MG63 (cell line): ENCODE measurements at regions not wholly inside any gene's neighbourhood (a gene's known extent, or its start where the extent isn't known, plus 50 kb on each side); places are given as distances from the start of the nearest gene placed in this dataset.

Source experiments
- DNase-seq: peaks from one replicate; pipeline ENCODE4 v3.0.0-alpha.2; 2020
- H3K27me3 ChIP-seq: fragments of 250-450 bp; sonication (Bioruptor Pico); 2 replicates; pipeline ENCODE4 v1.5.1; 2020; ENCODE audit warnings: mild to moderate bottlenecking, moderate library complexity
- H3K36me3 ChIP-seq: fragments of 250-450 bp; sonication (Bioruptor Pico); 2 replicates; pipeline ENCODE4 v1.5.1; 2020; ENCODE audit warnings: mild to moderate bottlenecking, moderate library complexity
- H3K4me3 ChIP-seq: fragments of 250-450 bp; sonication (Bioruptor Pico); 2 replicates; pipeline ENCODE4 v1.5.1; 2020; ENCODE audit warnings: mild to moderate bottlenecking, moderate library complexity
- H3K9me3 ChIP-seq: fragments of 250-450 bp; sonication (Bioruptor Pico); 2 replicates; pipeline ENCODE4 v1.5.1; 2020; ENCODE audit warnings: mild to moderate bottlenecking, moderate library complexity

DNA sequence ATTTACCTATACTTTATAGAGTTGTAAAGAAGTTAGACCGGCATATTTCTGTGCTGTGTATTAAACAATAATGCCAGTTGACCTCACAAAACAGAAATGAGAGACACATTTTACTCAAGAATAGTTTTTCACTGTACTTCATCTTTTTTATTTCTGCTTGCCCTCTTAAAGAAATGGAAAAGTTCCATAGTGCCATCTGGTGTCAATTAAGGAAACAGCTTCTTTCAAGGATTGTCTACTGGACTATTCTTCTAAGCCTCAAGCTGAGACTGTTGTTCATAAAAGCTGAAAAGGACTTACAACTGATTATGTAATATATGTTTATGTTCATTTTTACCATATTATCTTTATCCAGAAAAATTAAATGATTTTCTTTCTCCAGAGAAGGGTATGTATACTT, 1523.7 kb downstream of the ARAP2 start:
- H3K27me3 ChIP-seq, result no peaks in the 10 kb centered on the region
- H3K36me3 ChIP-seq, result no peaks in the 10 kb centered on the region
- H3K4me3 ChIP-seq, result no peak overlapping the region
- no peaks in the 10 kb centered on the region for H3K9me3 ChIP-seq
- no peak for DNase-seq

DNA sequence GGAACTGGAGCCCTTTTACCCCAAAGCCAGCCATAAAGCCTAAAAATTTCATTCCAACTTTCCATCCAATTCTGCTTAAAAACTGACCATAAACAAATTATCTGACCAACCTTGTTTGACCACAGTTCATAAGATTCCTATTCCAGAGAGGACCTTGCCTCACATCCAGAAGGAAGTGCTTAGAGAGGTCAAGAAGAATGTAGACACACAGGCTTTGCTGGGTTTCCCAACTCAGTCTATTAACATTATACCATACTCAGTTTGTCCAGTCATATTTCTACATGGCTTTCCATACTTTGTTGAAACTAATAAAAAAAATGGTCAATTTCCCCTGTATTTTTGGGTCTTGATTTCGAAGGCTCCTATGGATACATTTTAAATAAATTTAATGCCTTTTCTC, 1522.5 kb downstream of the ARAP2 start:
- Histone ChIP-seq H3K36me3 (no peaks in the 10 kb centered on the region), H3K9me3 (no peaks in the 10 kb centered on the region), H3K27me3 (no peaks in the 10 kb centered on the region), H3K4me3 (no peak overlapping the region)
- DNase-seq, result no peak

DNA sequence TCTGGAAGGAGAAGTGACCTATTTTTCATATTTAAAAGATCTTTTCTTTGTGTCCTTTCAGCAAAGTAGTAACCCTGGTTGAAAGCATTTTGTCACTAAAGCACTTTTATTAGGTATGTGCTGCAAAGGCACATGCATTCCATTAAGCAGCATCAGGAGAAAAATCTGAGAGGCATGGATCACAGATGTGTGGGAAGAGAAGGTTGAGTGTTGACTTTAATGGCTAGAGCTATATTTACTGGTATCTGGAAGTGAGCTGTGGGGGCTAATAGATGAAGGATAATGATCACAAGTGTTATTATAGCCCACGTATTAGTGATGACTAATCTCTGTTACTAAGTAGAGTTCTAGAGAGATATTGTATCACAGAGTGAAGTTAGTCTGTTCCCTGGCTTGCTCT, 1520.7 kb downstream of the ARAP2 start:
- Histone ChIP-seq H3K36me3 (no peaks in the 10 kb centered on the region), H3K9me3 (no peaks in the 10 kb centered on the region), H3K27me3 (no peaks in the 10 kb centered on the region), H3K4me3 (no peak overlapping the region)
- no peak for DNase-seq

GRCh38 chr4:34724491-34724890, 1519.8 kb downstream of the ARAP2 start:
- H3K27me3 ChIP-seq, result no peaks in the 10 kb centered on the region
- no peaks in the 10 kb centered on the region for H3K9me3 ChIP-seq
- no peaks in the 10 kb centered on the region for H3K36me3 ChIP-seq
- DNase-seq, result no peak
- no peak overlapping the region for H3K4me3 ChIP-seq

DNA sequence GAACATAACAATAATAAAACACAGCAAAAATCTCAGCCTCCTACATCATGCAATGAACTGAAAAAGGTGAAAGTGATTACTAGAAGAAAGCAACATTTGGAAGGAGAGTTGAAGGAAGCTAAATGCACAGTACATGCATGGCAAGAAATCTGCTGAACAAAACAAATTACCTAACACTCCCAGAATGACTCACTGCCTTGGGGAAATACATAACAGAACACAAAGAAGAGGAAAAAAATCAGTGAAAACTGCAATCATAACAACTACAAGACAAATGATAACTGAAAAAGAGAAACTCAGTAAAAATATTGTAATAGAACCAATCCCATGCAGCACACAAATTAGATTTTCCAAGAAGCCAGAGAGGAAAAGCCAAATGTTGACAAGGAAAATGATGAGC, 1513.2 kb downstream of the ARAP2 start:
- no peak overlapping the region for H3K4me3 ChIP-seq
- H3K9me3 ChIP-seq, result no peaks in the 10 kb centered on the region
- DNase-seq, result no peak
- H3K27me3 ChIP-seq, result no peaks in the 10 kb centered on the region
- H3K36me3 ChIP-seq, result no peaks in the 10 kb centered on the region

DNA sequence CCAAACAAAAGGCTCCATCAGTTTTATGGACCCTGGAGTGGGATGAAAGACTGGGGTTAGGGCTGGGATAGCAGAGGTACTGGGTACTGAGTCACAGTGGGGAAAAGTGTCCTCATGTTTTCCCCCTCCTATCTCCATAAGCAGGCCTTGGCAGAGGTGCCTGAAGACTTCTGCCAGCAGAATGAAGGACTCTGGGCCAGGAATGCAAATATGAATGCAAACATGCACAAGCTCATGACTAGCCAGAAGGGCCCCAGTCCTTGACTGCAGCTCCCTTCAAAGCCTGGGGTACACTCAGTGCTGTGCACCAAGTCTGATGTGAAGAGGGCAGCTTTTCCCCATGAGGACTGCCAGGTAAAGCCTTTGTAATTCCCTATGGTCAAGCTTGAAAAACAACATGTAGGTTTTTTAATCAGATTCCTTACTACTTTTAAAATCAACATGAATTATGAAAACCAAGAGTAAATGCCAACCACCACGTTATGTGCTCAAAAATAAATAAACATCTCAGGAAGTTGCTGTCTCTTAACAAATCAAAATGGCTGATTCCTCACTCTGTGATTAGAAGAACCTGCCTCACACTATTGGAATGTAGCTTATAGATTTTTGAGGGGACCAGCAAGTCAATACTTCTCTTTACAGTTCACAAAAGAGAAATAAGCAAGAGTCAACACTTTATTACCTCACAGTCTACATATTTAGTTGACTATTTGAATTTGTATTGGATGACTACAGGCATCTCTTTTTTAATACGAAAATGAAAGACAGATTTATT, 1512.0 kb downstream of the ARAP2 start:
- Histone ChIP-seq H3K36me3 (no peaks in the 10 kb centered on the region), H3K9me3 (no peaks in the 10 kb centered on the region), H3K4me3 (no peak overlapping the region), H3K27me3 (no peaks in the 10 kb centered on the region)
- peak; percentile 52 for DNase-seq

- Histone ChIP-seq H3K27me3 (no peaks in the 10 kb centered on the region), H3K4me3 (no peak overlapping the region), H3K36me3 (no peaks in the 10 kb centered on the region), H3K9me3 (no peaks in the 10 kb centered on the region)
- peak; percentile 42 for DNase-seq
These were observed 1511.0 kb downstream of the ARAP2 start for GRCh38 chr4:34733185-34733941.

DNA sequence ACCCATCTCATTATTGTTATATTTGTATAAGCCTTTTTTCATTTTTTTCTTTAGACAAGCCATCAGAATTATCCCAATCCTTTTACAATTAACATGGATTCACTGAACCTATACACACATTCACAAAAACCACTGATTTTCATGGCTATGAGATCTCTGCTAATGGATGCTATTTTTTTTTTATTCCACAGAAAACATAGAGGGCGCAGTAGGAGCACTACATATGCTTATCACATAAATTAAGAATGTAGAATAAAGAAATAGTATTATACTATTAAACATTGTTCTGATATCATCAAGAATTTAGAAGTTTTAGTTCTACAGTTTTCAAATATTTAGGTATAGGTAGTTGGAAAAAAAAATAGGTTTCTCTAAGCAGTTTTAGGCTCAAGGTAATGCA, 1477.4 kb downstream of the ARAP2 start:
- Histone ChIP-seq H3K4me3 (no peak overlapping the region), H3K9me3 (no peaks in the 10 kb centered on the region), H3K27me3 (no peaks in the 10 kb centered on the region), H3K36me3 (no peaks in the 10 kb centered on the region)
- no peak for DNase-seq

- no peak overlapping the region for H3K4me3 ChIP-seq
- no peaks in the 10 kb centered on the region for H3K27me3 ChIP-seq
- H3K9me3 ChIP-seq, result no peaks in the 10 kb centered on the region
- no peak for DNase-seq
- no peaks in the 10 kb centered on the region for H3K36me3 ChIP-seq
These were observed 1476.9 kb downstream of the ARAP2 start for GRCh38 chr4:34767407-34767806.

DNA sequence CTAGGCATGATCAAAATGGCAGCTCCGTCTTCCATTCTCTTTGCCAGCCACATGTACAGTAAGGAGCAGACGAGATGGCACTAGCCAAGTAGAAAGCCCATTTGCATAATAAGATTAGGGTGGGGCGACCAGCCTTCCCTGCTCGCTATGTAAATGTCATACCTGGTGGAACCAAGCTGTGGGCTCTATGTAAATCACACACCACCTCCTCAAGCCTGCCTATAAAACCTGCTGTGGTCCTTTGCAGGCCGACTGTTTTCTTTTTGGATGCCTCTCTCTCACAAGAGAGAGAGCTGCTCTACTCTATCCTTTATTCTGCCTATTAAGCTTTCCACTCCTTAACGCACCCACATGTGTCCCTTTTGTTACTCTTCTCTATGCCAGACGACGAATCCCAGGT, 1472.7 kb downstream of the ARAP2 start:
- no peak for DNase-seq
- Histone ChIP-seq H3K27me3 (no peaks in the 10 kb centered on the region), H3K9me3 (no peaks in the 10 kb centered on the region), H3K4me3 (no peak overlapping the region), H3K36me3 (no peaks in the 10 kb centered on the region)

DNA sequence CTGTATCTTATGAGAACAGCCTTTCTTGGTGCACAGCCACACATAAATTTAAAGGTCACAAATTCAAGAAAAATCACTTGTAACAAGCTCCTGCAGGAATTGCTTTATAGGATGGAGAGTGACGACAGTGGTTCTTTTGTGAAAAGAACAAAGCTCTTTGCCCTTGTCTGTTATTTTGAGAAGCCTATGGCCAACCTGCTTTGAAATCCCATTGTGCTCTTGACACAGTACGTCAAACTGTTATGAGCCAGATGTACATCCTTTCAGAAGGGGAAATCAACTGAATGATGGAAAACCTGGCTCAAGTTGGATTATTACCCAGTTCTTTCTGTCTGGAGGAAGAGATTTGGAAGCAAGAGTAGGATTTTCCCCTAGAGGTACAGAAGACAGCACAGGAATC, 1454.2 kb downstream of the ARAP2 start:
- H3K36me3 ChIP-seq, result no peaks in the 10 kb centered on the region
- H3K9me3 ChIP-seq, result no peaks in the 10 kb centered on the region
- no peak for DNase-seq
- no peak overlapping the region for H3K4me3 ChIP-seq
- H3K27me3 ChIP-seq, result no peaks in the 10 kb centered on the region

DNA sequence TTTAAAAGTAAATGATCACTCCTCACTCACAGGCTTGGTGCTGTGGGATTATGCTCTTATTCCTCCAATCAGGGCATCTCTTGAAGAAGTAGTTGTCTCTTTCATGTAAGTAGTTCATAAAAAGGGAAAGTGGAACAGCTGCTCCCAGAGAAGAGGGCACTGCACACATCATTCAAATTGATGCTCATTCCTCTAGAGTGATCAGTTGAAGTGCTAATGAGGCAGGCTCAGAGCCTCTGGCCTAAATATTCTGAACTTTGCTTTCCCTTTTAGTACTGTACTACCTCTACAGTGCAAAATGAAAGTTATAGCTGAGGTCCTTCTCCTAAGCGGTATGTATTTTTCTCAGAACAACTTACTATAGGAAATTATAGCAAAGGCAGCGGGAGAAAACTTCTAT, 1453.1 kb downstream of the ARAP2 start:
- no peaks in the 10 kb centered on the region for H3K9me3 ChIP-seq
- DNase-seq, result no peak
- no peaks in the 10 kb centered on the region for H3K27me3 ChIP-seq
- no peaks in the 10 kb centered on the region for H3K36me3 ChIP-seq
- no peak overlapping the region for H3K4me3 ChIP-seq

DNA sequence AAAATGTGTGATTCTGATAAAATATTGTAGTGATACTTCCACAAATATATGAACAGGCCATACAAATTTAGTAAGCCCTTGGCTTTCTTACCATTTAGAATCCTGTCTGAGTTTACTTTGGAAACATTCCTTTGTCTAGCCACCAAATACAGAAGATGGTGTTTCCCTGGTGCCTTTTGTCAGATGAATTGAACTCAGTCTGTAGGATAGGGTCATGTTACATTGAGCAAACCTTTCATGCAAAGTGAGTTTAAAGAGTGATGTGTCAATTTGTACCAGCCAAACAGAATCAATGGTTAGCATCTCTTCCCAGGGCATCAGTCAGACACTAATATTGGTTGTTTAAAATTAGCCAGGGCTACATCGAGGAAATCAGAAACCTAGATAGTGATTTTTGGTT, 1443.4 kb downstream of the ARAP2 start:
- DNase-seq, result no peak
- Histone ChIP-seq H3K4me3 (no peak overlapping the region), H3K9me3 (no peaks in the 10 kb centered on the region), H3K27me3 (no peaks in the 10 kb centered on the region), H3K36me3 (no peaks in the 10 kb centered on the region)

GRCh38 chr4:34814266-34814665, 1430.0 kb downstream of the ARAP2 start:
- Histone ChIP-seq H3K27me3 (no peaks in the 10 kb centered on the region), H3K36me3 (no peaks in the 10 kb centered on the region), H3K4me3 (no peak overlapping the region), H3K9me3 (no peaks in the 10 kb centered on the region)
- DNase-seq, result no peak

- H3K4me3 ChIP-seq, result no peak overlapping the region
These were observed 1419.8 kb downstream of the ARAP2 start for GRCh38 chr4:34824515-34824914.

DNA sequence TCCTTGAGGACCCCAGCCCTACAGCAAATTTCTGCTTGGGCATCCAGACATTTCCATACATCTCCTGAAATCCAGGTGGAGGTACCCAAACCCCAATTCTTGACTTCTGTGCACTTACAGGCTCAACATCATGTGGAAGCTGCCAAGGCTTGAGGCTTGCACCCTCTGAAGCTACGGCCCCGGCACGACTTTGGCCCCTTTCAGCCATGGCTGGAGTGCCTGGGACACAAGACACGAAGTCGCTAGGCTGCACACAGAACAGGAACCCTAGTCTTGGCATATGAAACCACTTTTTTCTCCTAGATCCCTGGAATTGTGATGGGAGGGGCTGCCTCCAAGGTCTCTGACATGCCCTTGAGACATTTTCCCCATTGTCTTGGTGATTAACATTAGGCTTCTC, 1417.7 kb downstream of the ARAP2 start:
- Histone ChIP-seq H3K4me3 (no peak overlapping the region), H3K9me3 (no peaks in the 10 kb centered on the region), H3K27me3 (no peaks in the 10 kb centered on the region), H3K36me3 (no peaks in the 10 kb centered on the region)
- no peak for DNase-seq

More at GRCh38 chr4:34824515-34824914, 1419.8 kb downstream of the ARAP2 start:
- H3K9me3 ChIP-seq, result no peaks in the 10 kb centered on the region
- no peaks in the 10 kb centered on the region for H3K27me3 ChIP-seq
- DNase-seq, result no peak
- H3K36me3 ChIP-seq, result no peaks in the 10 kb centered on the region

GRCh38 chr4:34845926-34846325, 1398.4 kb downstream of the ARAP2 start:
- no peak for DNase-seq
- H3K9me3 ChIP-seq, result no peaks in the 10 kb centered on the region

DNA sequence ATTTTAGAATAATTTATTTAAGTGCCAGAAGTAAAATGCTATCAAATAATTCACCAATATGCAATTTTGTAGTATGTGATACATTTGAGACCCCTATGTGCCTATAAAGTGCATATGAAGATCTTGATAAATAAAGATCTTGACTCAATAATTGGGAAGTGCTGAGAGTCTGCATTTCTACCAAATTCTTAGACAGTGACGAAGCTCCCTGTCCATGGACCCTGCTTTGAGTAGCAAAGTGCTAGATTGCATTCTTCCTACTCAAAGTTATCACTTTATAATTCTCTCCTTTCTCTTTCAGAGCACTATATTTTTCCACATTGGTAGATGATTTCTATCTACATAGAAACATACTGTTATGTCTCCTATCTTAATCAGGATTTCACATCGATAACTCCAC, 1393.9 kb downstream of the ARAP2 start:
- Histone ChIP-seq H3K9me3 (no peaks in the 10 kb centered on the region), H3K27me3 (no peaks in the 10 kb centered on the region), H3K4me3 (no peak overlapping the region), H3K36me3 (no peaks in the 10 kb centered on the region)
- no peak for DNase-seq

More at GRCh38 chr4:34845926-34846325, 1398.4 kb downstream of the ARAP2 start:
- no peaks in the 10 kb centered on the region for H3K27me3 ChIP-seq
- no peaks in the 10 kb centered on the region for H3K36me3 ChIP-seq
- no peak overlapping the region for H3K4me3 ChIP-seq
